IMR-90 (cell line): ENCODE measurements at regions not wholly inside any gene's neighbourhood (a gene's known extent, or its start where the extent isn't known, plus 50 kb on each side); places are given as distances from the start of the nearest gene placed in this dataset.

ENCODE experiments used
- ATAC-seq: fragments of 200-7000 bp; cut with Tn5 transposase; 2 replicates; pipeline ENCODE4 v1.9.1; 2020; ENCODE audit warnings: low read depth, mild to moderate bottlenecking, moderate library complexity
- BruUV-seq: library from RNA; stranded (reverse); fragments of 400-500 nt; replicated peaks from 2 replicates; lab custom pipeline; 2021; lab: Mats Ljungman, UMichigan
- CTCF ChIA-PET: fragments of 300-600 bp; formaldehyde crosslinking; extraction: SDS; loops from one replicate; lab custom pipeline; 2021; ENCODE audit warnings: antibody characterized with exemption; lab: Yijun Ruan, JAX
- POLR2A ChIA-PET: fragments of 300-600 bp; sonication (Branson Sonifier 250); formaldehyde crosslinking; loops from one replicate; lab custom pipeline; 2022; ENCODE audit warnings: antibody characterized with exemption; ENCODE audit not compliant: unreplicated experiment; lab: Charles Lee
- DNase-seq: peaks from one replicate; pipeline ENCODE4 v3.0.0; 2013
- H2AFZ ChIP-seq: replicated peaks from 2 replicates; pipeline ENCODE3; 2013; ENCODE audit warnings: low read length, mild to moderate bottlenecking; ENCODE audit not compliant: poor library complexity
- H2AK5ac ChIP-seq: 2 replicates; pipeline ENCODE4 v1.6.1; 2013; ENCODE audit warnings: low read depth, low read length, inconsistent platforms
- H2AK9ac ChIP-seq: replicated peaks from 2 replicates; pipeline ENCODE3; 2013; ENCODE audit warnings: mild to moderate bottlenecking, low read depth, low read length, moderate library complexity; ENCODE audit not compliant: poor library complexity
- H2BK120ac ChIP-seq: 2 replicates; pipeline ENCODE4 v1.6.1; 2013; ENCODE audit warnings: low read depth, low read length, inconsistent platforms
- H2BK15ac ChIP-seq: 3 replicates; pipeline ENCODE4 v1.6.1; 2013; ENCODE audit warnings: low read depth, low read length, inconsistent platforms
- H2BK20ac ChIP-seq: 2 replicates; pipeline ENCODE4 v1.6.1; 2013; ENCODE audit warnings: low read depth, mild to moderate bottlenecking, inconsistent platforms, low read length, moderate library complexity
- H2BK5ac ChIP-seq: 2 replicates; pipeline ENCODE4 v1.6.1; 2013; ENCODE audit warnings: mild to moderate bottlenecking, low read depth, low read length, inconsistent platforms; ENCODE audit not compliant: poor library complexity, severe bottlenecking
- H3K14ac ChIP-seq: replicated peaks from 2 replicates; pipeline ENCODE4 v1.6.1; 2013; ENCODE audit warnings: low read depth, low read length, inconsistent platforms
- H3K18ac ChIP-seq: 2 replicates; pipeline ENCODE4 v1.6.1; 2013; ENCODE audit warnings: low read depth, low read length, control low read depth
- H3K23ac ChIP-seq: 2 replicates; pipeline ENCODE4 v1.6.1; 2013; ENCODE audit warnings: low read depth, low read length, inconsistent platforms
- H3K27ac ChIP-seq: 2 replicates; pipeline ENCODE4 v1.5.1; 2013; ENCODE audit warnings: mild to moderate bottlenecking, control low read depth, low read length; ENCODE audit not compliant: insufficient read depth
- H3K27me3 ChIP-seq: 2 replicates; pipeline ENCODE4 v1.6.1; 2013; ENCODE audit warnings: low read length; ENCODE audit not compliant: control insufficient read depth, insufficient read depth
- H3K36me3 ChIP-seq: 2 replicates; pipeline ENCODE4 v1.6.1; 2013; ENCODE audit warnings: low read length, mixed read lengths; ENCODE audit not compliant: control insufficient read depth, insufficient read depth
- H3K4ac ChIP-seq: 2 replicates; pipeline ENCODE4 v1.6.1; 2013; ENCODE audit warnings: low read depth, low read length, inconsistent platforms
- H3K4me1 ChIP-seq: 2 replicates; pipeline ENCODE4 v1.6.1; 2013; ENCODE audit warnings: low read length, mixed read lengths; ENCODE audit not compliant: control insufficient read depth, insufficient read depth
- H3K4me2 ChIP-seq: 2 replicates; pipeline ENCODE4 v1.6.1; 2013; ENCODE audit warnings: low read depth, mild to moderate bottlenecking, control low read depth, low read length, moderate library complexity
- H3K4me3 ChIP-seq: 2 replicates; pipeline ENCODE4 v1.5.1; 2013; ENCODE audit warnings: low read depth, mild to moderate bottlenecking, control low read depth, low read length, moderate library complexity; ENCODE audit not compliant: insufficient read depth
- H3K56ac ChIP-seq: 2 replicates; pipeline ENCODE4 v1.6.1; 2013; ENCODE audit warnings: low read length, inconsistent platforms; ENCODE audit not compliant: insufficient read depth; ENCODE audit errors: extremely low read depth
- H3K79me1 ChIP-seq, 2 experiments: 2 replicates each; pipeline ENCODE4 v1.6.1; 2013; ENCODE audit warnings: low read length in 2 of 2, inconsistent platforms in 1 of 2, low read depth in 1 of 2
- H3K9ac ChIP-seq: 2 replicates; pipeline ENCODE4 v1.6.1; 2013; ENCODE audit warnings: low read depth, low read length, control low read depth
- H3K9me1 ChIP-seq: 2 replicates; pipeline ENCODE4 v1.6.1; 2013; ENCODE audit warnings: low read length, inconsistent platforms; ENCODE audit not compliant: insufficient read depth
- H3K9me3 ChIP-seq: 2 replicates; pipeline ENCODE4 v1.6.1; 2013; ENCODE audit warnings: low read length; ENCODE audit not compliant: control insufficient read depth, insufficient read depth
- H4K20me1 ChIP-seq: 2 replicates; pipeline ENCODE4 v1.6.1; 2013; ENCODE audit warnings: low read length, inconsistent platforms; ENCODE audit not compliant: insufficient read depth
- H4K5ac ChIP-seq: 2 replicates; pipeline ENCODE4 v1.6.1; 2013; ENCODE audit warnings: mild to moderate bottlenecking, low read depth, low read length, control low read depth
- H4K8ac ChIP-seq, 2 experiments: 2 replicates each; pipeline ENCODE4 v1.6.1; 2013; ENCODE audit warnings: low read depth in 2 of 2, low read length in 2 of 2, control low read depth in 1 of 2, inconsistent platforms in 1 of 2
- H4K91ac ChIP-seq: 2 replicates; pipeline ENCODE4 v1.6.1; 2013; ENCODE audit warnings: low read depth, low read length, inconsistent platforms; ENCODE audit not compliant: insufficient read depth
- BHLHE40 ChIP-seq: fragments of 150-350 bp; IDR thresholded peaks from 2 replicates; pipeline ENCODE4 v1.6.1; 2016; ENCODE audit warnings: mild to moderate bottlenecking, low read depth, low read length
- CEBPB ChIP-seq: IDR thresholded peaks from 2 replicates; pipeline ENCODE4 v1.6.1; 2012; ENCODE audit warnings: low read depth, low read length, improper control_type of control experiment
- CHD1 ChIP-seq: IDR thresholded peaks from 2 replicates; pipeline ENCODE4 v1.6.1; 2012; ENCODE audit warnings: low read depth, low read length, improper control_type of control experiment
- CTCF ChIP-seq: conservative IDR thresholded peaks from 2 replicates; pipeline ENCODE4 v1.5.1; 2012; ENCODE audit warnings: mild to moderate bottlenecking, low read depth, low read length, improper control_type of control experiment
- ELK1 ChIP-seq: fragments of 150-350 bp; IDR thresholded peaks from 2 replicates; pipeline ENCODE4 v1.6.1; 2016; ENCODE audit warnings: low read depth, mild to moderate bottlenecking, low read length, moderate library complexity, borderline replicate concordance
- FOS ChIP-seq: fragments of 150-350 bp; IDR thresholded peaks from 2 replicates; pipeline ENCODE4 v1.6.1; 2016; ENCODE audit warnings: low read depth, low read length
- MAFK ChIP-seq: IDR thresholded peaks from 2 replicates; pipeline ENCODE4 v1.6.1; 2012; ENCODE audit warnings: low read depth, low read length, improper control_type of control experiment
- MAZ ChIP-seq: IDR thresholded peaks from 2 replicates; pipeline ENCODE4 v1.6.1; 2012; ENCODE audit warnings: low read depth, mild to moderate bottlenecking, low read length, improper control_type of control experiment, moderate library complexity, borderline replicate concordance
- MXI1 ChIP-seq: IDR thresholded peaks from 2 replicates; pipeline ENCODE4 v1.6.1; 2012; ENCODE audit warnings: low read depth, mild to moderate bottlenecking, low read length, moderate library complexity, borderline replicate concordance
- NFE2L2 ChIP-seq: fragments of 150-350 bp; IDR thresholded peaks from 2 replicates; pipeline ENCODE4 v1.6.1; 2016; ENCODE audit warnings: low read depth, mild to moderate bottlenecking, low read length
- POLR2A ChIP-seq: IDR thresholded peaks from 2 replicates; pipeline ENCODE4 v1.6.1; 2012; ENCODE audit warnings: mild to moderate bottlenecking, low read depth, low read length
- RAD21 ChIP-seq: IDR thresholded peaks from 2 replicates; pipeline ENCODE4 v1.6.1; 2012; ENCODE audit warnings: low read length, improper control_type of control experiment
- RCOR1 ChIP-seq: IDR thresholded peaks from 2 replicates; pipeline ENCODE4 v1.6.1; 2012; ENCODE audit warnings: mild to moderate bottlenecking, low read length, improper control_type of control experiment; ENCODE audit not compliant: insufficient replicate concordance
- RFX5 ChIP-seq: IDR thresholded peaks from 2 replicates; pipeline ENCODE4 v1.8.0; 2012; ENCODE audit warnings: low read depth, mild to moderate bottlenecking, low read length, moderate library complexity
- SMC3 ChIP-seq: fragments of 150-350 bp; IDR thresholded peaks from 2 replicates; pipeline ENCODE4 v1.6.1; 2016; ENCODE audit warnings: low read depth, mild to moderate bottlenecking, antibody characterized with exemption, low read length, moderate library complexity
- USF2 ChIP-seq: fragments of 150-350 bp; IDR thresholded peaks from 2 replicates; pipeline ENCODE4 v1.6.1; 2017; ENCODE audit warnings: mild to moderate bottlenecking, antibody characterized with exemption, low read length, low read depth
- WGBS, 2 experiments: methylation state at CpG; one replicate each; pipeline versions ENCODE4 v1.1.5 to v1.1.7; 2013; ENCODE audit warnings: missing lambda C conversion rate in 2 of 2; ENCODE audit not compliant: insufficient read length in 1 of 2; ENCODE audit errors: extremely low coverage in 2 of 2; 5-methylcytosine and 5-hydroxymethylcytosine counted together
- dilution Hi-C: fragments of 300-500 bp; cut with HindIII; formaldehyde crosslinking; loops from one replicate; pipeline ENCODE4 v1.14.3; 2018; ENCODE audit warnings: low sequenced_read_pairs; ENCODE audit not compliant: unreplicated experiment
- in situ Hi-C: fragments of 300-500 bp; cut with MboI; formaldehyde crosslinking; loops from 3 replicates; pipeline ENCODE4 v1.14.3; 2019; ENCODE audit warnings: low sequenced_read_pairs, inconsistent platforms, mixed read lengths
- intact Hi-C: fragments of 100-400 bp; cut with micrococcal nuclease; formaldehyde crosslinking; loops from 2 replicates; pipeline ENCODE4 v1.10.0; 2022

GRCh38 chr5:2936413-2936812 is 184.9 kb upstream of the IRX2 start:
- Histone ChIP-seq H3K9ac (no peak overlapping the region), H3K36me3 (no peaks in the 10 kb centered on the region), H4K8ac (no peak overlapping the region), H2AK9ac (no peak overlapping the region), H3K27me3 (no peaks in the 10 kb centered on the region), H3K4me1 (no peaks in the 10 kb centered on the region), H2AK5ac (no peak overlapping the region), H4K91ac (no peak overlapping the region), H2BK5ac (no peak overlapping the region), H2BK120ac (no peak overlapping the region), H3K9me3 (peaks cover 5% of the 10 kb centered on the region), H3K27ac (no peak overlapping the region), H2BK15ac (no peak overlapping the region), H3K4me3 (no peak overlapping the region), H4K20me1 (no peaks in the 10 kb centered on the region), H2AFZ (no peak overlapping the region), H3K56ac (no peak overlapping the region), H3K4ac (no peak overlapping the region), H3K18ac (no peak overlapping the region), H3K23ac (no peak overlapping the region), H3K4me2 (no peak overlapping the region), H3K79me1 (no peaks in the 10 kb centered on the region), H3K9me1 (no peaks in the 10 kb centered on the region), H3K14ac (no peak overlapping the region), H4K5ac (no peak overlapping the region), H2BK20ac (no peak overlapping the region)
- ChIA-PET CTCF (no interaction called here), POLR2A (no interaction called here)
- no peak for TF ChIP-seq FOS
- no peak for TF ChIP-seq RCOR1
- no peak for TF ChIP-seq CTCF
- no peak for TF ChIP-seq RFX5
- TF ChIP-seq CHD1 = no peak
- no peak for TF ChIP-seq MAFK
- TF ChIP-seq ELK1 = no peak
- TF ChIP-seq RAD21 = no peak
- TF ChIP-seq USF2 = no peak
- TF ChIP-seq MAZ = no peak
- TF ChIP-seq MXI1 = no peak
- TF ChIP-seq NFE2L2 = no peak
- TF ChIP-seq CEBPB = no peak
- no peak for TF ChIP-seq BHLHE40
- no peak for TF ChIP-seq POLR2A
- TF ChIP-seq SMC3 = no peak
- DNase-seq (no peak), ATAC-seq (no peak)
- in situ Hi-C loops (no loop called here), dilution Hi-C loops (no loop called here), intact Hi-C loops (no loop called here)
- no TSS peak for BruUV-seq
- WGBS, 2 experiments = no CpG with 5 or more reads among the region's 4 CpGs
